ENCODE measurements at regions not wholly inside any gene's neighbourhood (a gene's known extent, or its start where the extent isn't known, plus 50 kb on each side); places are given as distances from the start of the nearest gene placed in this dataset.
"Not testable (repeated sequence)": the region's sequence is repeated elsewhere in the genome, so short reads cannot be mapped to it uniquely, and the experiment has no call there.

GRCh38 chr16:15205939-15206338, 111.9 kb upstream of the RRN3 start:
- DNase-seq = not testable (repeated sequence)

DNA sequence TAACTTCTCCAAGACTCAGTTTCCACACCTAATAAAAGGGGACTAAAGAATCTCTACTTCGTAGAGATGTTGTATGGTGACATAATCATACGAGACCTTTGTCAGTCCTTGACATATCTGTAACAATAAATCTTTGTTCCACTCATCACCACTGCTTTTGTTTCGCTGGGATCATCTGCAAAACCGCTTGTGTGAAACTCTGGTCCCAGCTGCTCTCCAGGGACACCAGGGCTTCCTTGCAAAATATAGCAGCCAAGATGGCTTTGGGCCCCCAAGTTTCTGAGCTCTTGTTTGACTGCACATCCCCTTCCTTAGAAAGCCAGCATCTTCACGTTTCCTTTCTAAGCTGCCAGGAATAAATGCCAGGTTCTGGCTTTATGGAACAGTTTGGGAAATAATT, 110.5 kb upstream of the RRN3 start:
- DNase-seq = not testable (repeated sequence)

DNA sequence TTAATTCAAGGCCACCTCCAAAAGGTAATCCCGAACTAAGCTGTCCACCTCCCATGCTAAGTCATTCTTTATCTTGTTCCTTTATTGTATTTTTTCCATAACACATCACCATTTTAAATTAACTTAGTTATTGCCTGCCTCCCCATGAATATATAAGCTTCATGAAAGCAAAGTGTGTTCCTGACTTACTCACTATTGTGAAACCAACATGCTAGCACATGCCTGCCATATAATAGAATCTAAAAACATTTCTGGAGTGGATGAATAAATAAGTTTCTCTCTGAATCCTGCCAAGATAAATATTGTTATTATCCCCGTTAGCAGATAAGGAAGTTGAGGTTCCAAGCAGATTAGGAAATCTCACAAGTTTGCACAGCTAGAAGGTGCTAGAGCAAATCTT, 98.7 kb upstream of the RRN3 start:
- not testable (repeated sequence) for DNase-seq

GRCh38 chr16:15192197-15192596, 98.1 kb upstream of the RRN3 start:
- not testable (repeated sequence) for DNase-seq

- DNase-seq = not testable (repeated sequence)
Observed at GRCh38 chr16:15189478-15189877, 95.4 kb upstream of the RRN3 start.
